PFSK-1 (cell line): ENCODE measurements at regions not wholly inside any gene's neighbourhood (a gene's known extent, or its start where the extent isn't known, plus 50 kb on each side); places are given as distances from the start of the nearest gene placed in this dataset.

Experiments
- POLR2AphosphoS5 ChIP-seq: IDR thresholded peaks from 2 replicates; pipeline ENCODE4 v1.6.1; 2012; ENCODE audit warnings: low read depth, mild to moderate bottlenecking, control low read depth, low read length, moderate library complexity
- TAF1 ChIP-seq: IDR thresholded peaks from 2 replicates; pipeline ENCODE4 v1.6.1; 2012; ENCODE audit warnings: low read length, control low read depth, borderline replicate concordance; ENCODE audit not compliant: insufficient read depth
- TF ChIP-seq, protein P1 (sequence below), 2 experiments: IDR thresholded peaks; 2 replicates each; pipeline versions ENCODE4 v1.6.1 to v1.8.0; 2011 to 2012; ENCODE audit warnings: low read depth in 2 of 2, low read length in 2 of 2, control low read depth in 1 of 2, inconsistent platforms in 1 of 2, mild to moderate bottlenecking in 1 of 2, moderate library complexity in 1 of 2; ENCODE audit not compliant: insufficient read depth in 1 of 2

DNA sequence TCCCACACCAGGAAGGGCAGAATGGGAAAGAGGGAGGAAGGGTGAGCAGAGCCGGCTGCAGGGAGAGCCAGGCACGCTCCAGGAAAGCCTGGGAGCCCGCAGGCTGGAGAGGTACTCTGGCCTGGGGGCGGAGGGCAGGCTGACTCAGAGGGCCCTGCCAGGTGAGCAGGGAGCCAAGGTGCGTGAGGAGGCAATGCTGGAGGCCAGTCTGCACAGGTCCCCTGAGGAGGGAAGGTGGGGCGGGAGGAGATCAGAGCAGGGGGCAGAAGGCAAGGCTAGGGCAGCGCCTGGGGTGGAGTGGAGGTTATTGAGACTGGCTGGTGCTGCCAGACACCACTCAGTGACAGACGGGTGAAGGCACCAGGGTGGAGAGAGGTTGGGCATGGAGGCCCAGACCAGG, 385.0 kb downstream of the BCL11B start:
- TF ChIP-seq POLR2AphosphoS5 (no peak), TAF1 (no peak)
- TF ChIP-seq, protein P1, sequence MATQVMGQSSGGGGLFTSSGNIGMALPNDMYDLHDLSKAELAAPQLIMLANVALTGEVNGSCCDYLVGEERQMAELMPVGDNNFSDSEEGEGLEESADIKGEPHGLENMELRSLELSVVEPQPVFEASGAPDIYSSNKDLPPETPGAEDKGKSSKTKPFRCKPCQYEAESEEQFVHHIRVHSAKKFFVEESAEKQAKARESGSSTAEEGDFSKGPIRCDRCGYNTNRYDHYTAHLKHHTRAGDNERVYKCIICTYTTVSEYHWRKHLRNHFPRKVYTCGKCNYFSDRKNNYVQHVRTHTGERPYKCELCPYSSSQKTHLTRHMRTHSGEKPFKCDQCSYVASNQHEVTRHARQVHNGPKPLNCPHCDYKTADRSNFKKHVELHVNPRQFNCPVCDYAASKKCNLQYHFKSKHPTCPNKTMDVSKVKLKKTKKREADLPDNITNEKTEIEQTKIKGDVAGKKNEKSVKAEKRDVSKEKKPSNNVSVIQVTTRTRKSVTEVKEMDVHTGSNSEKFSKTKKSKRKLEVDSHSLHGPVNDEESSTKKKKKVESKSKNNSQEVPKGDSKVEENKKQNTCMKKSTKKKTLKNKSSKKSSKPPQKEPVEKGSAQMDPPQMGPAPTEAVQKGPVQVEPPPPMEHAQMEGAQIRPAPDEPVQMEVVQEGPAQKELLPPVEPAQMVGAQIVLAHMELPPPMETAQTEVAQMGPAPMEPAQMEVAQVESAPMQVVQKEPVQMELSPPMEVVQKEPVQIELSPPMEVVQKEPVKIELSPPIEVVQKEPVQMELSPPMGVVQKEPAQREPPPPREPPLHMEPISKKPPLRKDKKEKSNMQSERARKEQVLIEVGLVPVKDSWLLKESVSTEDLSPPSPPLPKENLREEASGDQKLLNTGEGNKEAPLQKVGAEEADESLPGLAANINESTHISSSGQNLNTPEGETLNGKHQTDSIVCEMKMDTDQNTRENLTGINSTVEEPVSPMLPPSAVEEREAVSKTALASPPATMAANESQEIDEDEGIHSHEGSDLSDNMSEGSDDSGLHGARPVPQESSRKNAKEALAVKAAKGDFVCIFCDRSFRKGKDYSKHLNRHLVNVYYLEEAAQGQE (IDR thresholded peaks at IDR 0.05; ENCODE audit: insufficient read depth in 1 of 2, low read depth in 2 of 2, low read length in 2 of 2), result no peak
